ENCODE measurements at regions not wholly inside any gene's neighbourhood (a gene's known extent, or its start where the extent isn't known, plus 50 kb on each side); places are given as distances from the start of the nearest gene placed in this dataset.
A peak's percentile ranks its signal among the peaks of the same experiment; 100 is the strongest.

- intact Hi-C loops (cut with micrococcal nuclease) = no loop called here
- no peak overlapping the region for H3K27ac Mint-ChIP-seq (ENCODE audit: low read depth, unreplicated experiment)
- POLR2A ChIA-PET = interaction anchor here (2.0 to 2.2 kb wide), 2 partner anchors 9 to 14 kb away, joined by 7 to 9 read pairs; no protein-coding TSS in a partner anchor
- H3K36me3 Mint-ChIP-seq (ENCODE audit: insufficient read depth, unreplicated experiment) = no peaks in the 10 kb centered on the region
- H3K9me3 Mint-ChIP-seq (ENCODE audit: unreplicated experiment) = peaks cover 9% of the 10 kb centered on the region
- BruUV-seq (replicated peaks) = no TSS peak
- TF ChIP-seq CTCF (IDR thresholded peaks at IDR 0.05; ENCODE audit: unreplicated experiment) = no peak
- H3K4me1 Mint-ChIP-seq (ENCODE audit: insufficient read depth, unreplicated experiment) = peaks cover 19% of the 10 kb centered on the region
- CTCF ChIA-PET = interaction anchor here (0.6 to 2.1 kb wide), 2 partner anchors 12 to 124 kb away, joined by 3 to 11 read pairs; no protein-coding TSS in a partner anchor
- H3K27me3 Mint-ChIP-seq (ENCODE audit: insufficient read depth, unreplicated experiment) = no peaks in the 10 kb centered on the region
- no peak overlapping the region for H3K4me3 Mint-ChIP-seq (ENCODE audit: unreplicated experiment)
- no peak for DNase-seq (ENCODE audit: unreplicated experiment)
Observed at GRCh38 chr10:52865213-52865612, 92.6 kb upstream of the MBL2 start.

GRCh38 chr10:52864201-52865106 lies 91.9 kb upstream of the MBL2 start:
- Mint-ChIP-seq H3K27ac (ENCODE audit: low read depth, unreplicated experiment) (peak overlapping the region; percentile 65), H3K4me1 (ENCODE audit: insufficient read depth, unreplicated experiment) (peaks cover 19% of the 10 kb centered on the region), H3K4me3 (ENCODE audit: unreplicated experiment) (no peak overlapping the region), H3K9me3 (ENCODE audit: unreplicated experiment) (peaks cover 9% of the 10 kb centered on the region), H3K27me3 (ENCODE audit: insufficient read depth, unreplicated experiment) (no peaks in the 10 kb centered on the region), H3K36me3 (ENCODE audit: insufficient read depth, unreplicated experiment) (no peaks in the 10 kb centered on the region)
- peak; percentile 92 for DNase-seq (ENCODE audit: unreplicated experiment)
- TF ChIP-seq CTCF (IDR thresholded peaks at IDR 0.05; ENCODE audit: unreplicated experiment) = no peak
- ChIA-PET POLR2A (interaction anchor here (1.1 to 2.2 kb wide), 4 partner anchors 10 to 47 kb away, joined by 3 to 9 read pairs (median 6); no protein-coding TSS in a partner anchor), CTCF (interaction anchor here (0.7 to 2.1 kb wide), 5 partner anchors 12 to 46 kb away, joined by 3 to 11 read pairs (median 4); no protein-coding TSS in a partner anchor)
- no TSS peak for BruUV-seq (replicated peaks)
- intact Hi-C loops (cut with micrococcal nuclease) = no loop called here

GRCh38 chr10:52858722-52859121 lies 86.1 kb upstream of the MBL2 start:
- ChIA-PET POLR2A (no interaction called here), CTCF (interaction anchor here (0.6 to 1.9 kb wide), 2 partner anchors 41 to 53 kb away, joined by 3 to 10 read pairs; no protein-coding TSS in a partner anchor)
- no peak overlapping the region for H3K4me3 Mint-ChIP-seq (ENCODE audit: unreplicated experiment)
- no peak for DNase-seq (ENCODE audit: unreplicated experiment)
- intact Hi-C loops (cut with micrococcal nuclease) = no loop called here
- H3K27me3 Mint-ChIP-seq (ENCODE audit: insufficient read depth, unreplicated experiment) = no peaks in the 10 kb centered on the region
- H3K9me3 Mint-ChIP-seq (ENCODE audit: unreplicated experiment) = no peaks in the 10 kb centered on the region
- no peak for TF ChIP-seq CTCF (IDR thresholded peaks at IDR 0.05; ENCODE audit: unreplicated experiment)
- H3K4me1 Mint-ChIP-seq (ENCODE audit: insufficient read depth, unreplicated experiment) = peaks cover 17% of the 10 kb centered on the region
- no peak overlapping the region for H3K27ac Mint-ChIP-seq (ENCODE audit: low read depth, unreplicated experiment)
- no TSS peak for BruUV-seq (replicated peaks)
- H3K36me3 Mint-ChIP-seq (ENCODE audit: insufficient read depth, unreplicated experiment) = no peaks in the 10 kb centered on the region

- H3K9me3 Mint-ChIP-seq (ENCODE audit: unreplicated experiment) = no peaks in the 10 kb centered on the region
- no peak overlapping the region for H3K4me3 Mint-ChIP-seq (ENCODE audit: unreplicated experiment)
- peak; percentile 3 for DNase-seq (ENCODE audit: unreplicated experiment)
- intact Hi-C loops (cut with micrococcal nuclease) = no loop called here
- peaks cover 6% of the 10 kb centered on the region for H3K4me1 Mint-ChIP-seq (ENCODE audit: insufficient read depth, unreplicated experiment)
- BruUV-seq (replicated peaks) = no TSS peak
- no peak overlapping the region for H3K27ac Mint-ChIP-seq (ENCODE audit: low read depth, unreplicated experiment)
- TF ChIP-seq CTCF (IDR thresholded peaks at IDR 0.05; ENCODE audit: unreplicated experiment) = no peak
- no peaks in the 10 kb centered on the region for H3K36me3 Mint-ChIP-seq (ENCODE audit: insufficient read depth, unreplicated experiment)
- ChIA-PET POLR2A (no interaction called here), CTCF (no interaction called here)
- no peaks in the 10 kb centered on the region for H3K27me3 Mint-ChIP-seq (ENCODE audit: insufficient read depth, unreplicated experiment)
Observed at GRCh38 chr10:52855546-52856325, 83.2 kb upstream of the MBL2 start.
